AG04449 (cell line): ENCODE measurements at regions not wholly inside any gene's neighbourhood (a gene's known extent, or its start where the extent isn't known, plus 50 kb on each side); places are given as distances from the start of the nearest gene placed in this dataset.
"Not testable (repeated sequence)": the region's sequence is repeated elsewhere in the genome, so short reads cannot be mapped to it uniquely, and the experiment has no call there.

Experiments used
- CTCF ChIA-PET: fragments of 350-600 bp; formaldehyde crosslinking; extraction: SDS; loops from one replicate; lab custom pipeline; 2021; ENCODE audit warnings: antibody characterized with exemption; lab: Yijun Ruan, JAX
- POLR2A ChIA-PET: fragments of 400-600, 350-600 bp; formaldehyde crosslinking; extraction: SDS; loops from one replicate; lab custom pipeline; 2020; ENCODE audit warnings: antibody characterized with exemption, inconsistent platforms; lab: Yijun Ruan, JAX
- DNase-seq: peaks from one replicate; pipeline ENCODE4 v3.0.0-alpha.2; 2010; ENCODE audit warnings: low read depth, low spot score
- H3K4me3 ChIP-seq: 2 replicates; pipeline ENCODE4 v1.5.1; 2011; ENCODE audit warnings: low read depth, mild to moderate bottlenecking, control low read depth, low read length
- TF ChIP-seq, protein P1 (sequence below): IDR thresholded peaks from one replicate; pipeline ENCODE4 v1.5.1; 2011; ENCODE audit warnings: mild to moderate bottlenecking, moderate library complexity, low read length, control low read depth, inconsistent platforms; ENCODE audit not compliant: insufficient read depth; ENCODE audit errors: missing control alignments

DNA sequence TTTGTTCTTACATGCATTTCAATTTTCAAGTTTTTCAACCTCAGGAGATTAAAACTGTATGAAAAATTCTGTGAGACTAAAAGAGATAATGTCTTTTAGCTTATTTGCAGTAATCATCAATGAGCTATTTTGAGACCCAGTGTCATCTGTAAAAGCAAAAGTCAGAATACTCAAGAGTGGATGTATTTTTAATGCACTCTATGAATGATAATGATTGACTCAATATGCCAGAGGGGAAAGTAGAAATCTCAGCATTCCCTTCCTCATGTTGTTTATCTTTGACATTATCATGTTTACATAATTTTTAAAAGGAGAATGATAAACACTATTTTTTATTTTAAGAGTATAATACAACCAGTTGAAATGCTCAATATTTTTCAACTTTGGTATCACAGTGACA is 162.1 kb downstream of the MMUT start:
- no peak for DNase-seq
- POLR2A ChIA-PET, result no interaction called here
- TF ChIP-seq, protein P1, sequence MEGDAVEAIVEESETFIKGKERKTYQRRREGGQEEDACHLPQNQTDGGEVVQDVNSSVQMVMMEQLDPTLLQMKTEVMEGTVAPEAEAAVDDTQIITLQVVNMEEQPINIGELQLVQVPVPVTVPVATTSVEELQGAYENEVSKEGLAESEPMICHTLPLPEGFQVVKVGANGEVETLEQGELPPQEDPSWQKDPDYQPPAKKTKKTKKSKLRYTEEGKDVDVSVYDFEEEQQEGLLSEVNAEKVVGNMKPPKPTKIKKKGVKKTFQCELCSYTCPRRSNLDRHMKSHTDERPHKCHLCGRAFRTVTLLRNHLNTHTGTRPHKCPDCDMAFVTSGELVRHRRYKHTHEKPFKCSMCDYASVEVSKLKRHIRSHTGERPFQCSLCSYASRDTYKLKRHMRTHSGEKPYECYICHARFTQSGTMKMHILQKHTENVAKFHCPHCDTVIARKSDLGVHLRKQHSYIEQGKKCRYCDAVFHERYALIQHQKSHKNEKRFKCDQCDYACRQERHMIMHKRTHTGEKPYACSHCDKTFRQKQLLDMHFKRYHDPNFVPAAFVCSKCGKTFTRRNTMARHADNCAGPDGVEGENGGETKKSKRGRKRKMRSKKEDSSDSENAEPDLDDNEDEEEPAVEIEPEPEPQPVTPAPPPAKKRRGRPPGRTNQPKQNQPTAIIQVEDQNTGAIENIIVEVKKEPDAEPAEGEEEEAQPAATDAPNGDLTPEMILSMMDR, result no peak
- CTCF ChIA-PET, result no interaction called here
- H3K4me3 ChIP-seq, result no peak overlapping the region

DNA sequence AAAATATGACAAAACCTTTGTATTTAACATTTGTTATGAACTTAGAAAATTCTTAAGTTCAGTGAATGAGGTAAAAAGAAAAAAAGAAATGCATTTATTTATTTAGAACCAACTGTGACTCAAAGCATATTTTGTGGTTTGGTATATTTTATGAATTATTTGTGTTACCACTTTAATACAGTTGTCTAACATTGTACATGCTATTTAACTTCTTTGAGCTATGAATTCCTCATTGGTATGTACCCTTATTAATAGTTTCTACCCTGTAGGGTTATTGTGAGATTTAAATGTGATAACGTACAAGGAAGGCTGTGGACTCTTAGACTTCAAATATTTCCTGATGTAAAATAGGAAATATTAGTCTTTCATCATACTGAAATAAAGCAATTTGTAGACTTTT is 162.6 kb downstream of the MMUT start:
- POLR2A ChIA-PET, result no interaction called here
- CTCF ChIA-PET, result no interaction called here
- DNase-seq, result no peak
- H3K4me3 ChIP-seq, result no peak overlapping the region
- TF ChIP-seq, protein P1, result no peak

DNA sequence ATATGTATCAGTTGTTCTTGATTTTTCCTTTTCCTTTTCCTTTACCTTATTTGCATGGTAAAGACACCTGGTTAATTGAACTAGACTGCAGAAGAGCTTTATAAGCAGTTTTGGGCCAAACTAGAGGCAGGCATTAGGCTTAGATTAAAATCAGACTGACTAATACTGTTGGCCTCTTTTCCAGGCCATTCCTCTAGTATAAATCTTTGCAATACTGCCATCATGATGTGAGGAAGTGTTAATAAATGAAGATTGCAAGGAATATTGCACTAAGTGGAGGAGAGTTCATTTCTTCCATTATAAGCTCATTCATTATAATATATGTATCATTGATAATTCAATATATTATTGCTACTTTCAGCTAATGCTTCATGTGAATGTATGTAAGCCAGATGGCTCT is 163.8 kb downstream of the MMUT start:
- ChIA-PET POLR2A (no interaction called here), CTCF (interaction anchor here (1.2 kb wide), 1 partner anchor 15 kb away, joined by 3 read pairs; no protein-coding TSS in a partner anchor)
- TF ChIP-seq, protein P1, result no peak
- no peak overlapping the region for H3K4me3 ChIP-seq
- no peak for DNase-seq

DNA sequence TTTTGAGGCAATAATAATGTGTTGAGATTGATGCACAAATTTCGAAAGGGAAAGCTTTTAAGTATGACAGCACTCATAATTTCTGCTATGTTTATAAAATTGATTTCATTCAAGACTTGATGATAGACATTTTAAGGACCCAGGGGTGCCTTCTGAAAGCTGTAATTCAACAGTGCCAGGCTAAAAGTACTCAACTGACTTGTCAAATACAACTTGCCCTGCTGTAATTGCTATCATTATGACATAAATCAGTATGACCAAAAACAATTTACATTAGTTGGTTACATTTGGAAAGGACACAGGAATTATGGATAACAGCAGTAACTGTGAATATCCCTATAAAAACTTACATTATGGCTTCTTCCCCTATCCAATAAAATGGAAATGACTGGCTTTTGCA is 178.9 kb downstream of the MMUT start:
- ChIA-PET CTCF (interaction anchor here (1.5 kb wide), 1 partner anchor 15 kb away, joined by 3 read pairs; no protein-coding TSS in a partner anchor), POLR2A (no interaction called here)
- no peak overlapping the region for H3K4me3 ChIP-seq
- TF ChIP-seq, protein P1, result no peak
- DNase-seq, result no peak

DNA sequence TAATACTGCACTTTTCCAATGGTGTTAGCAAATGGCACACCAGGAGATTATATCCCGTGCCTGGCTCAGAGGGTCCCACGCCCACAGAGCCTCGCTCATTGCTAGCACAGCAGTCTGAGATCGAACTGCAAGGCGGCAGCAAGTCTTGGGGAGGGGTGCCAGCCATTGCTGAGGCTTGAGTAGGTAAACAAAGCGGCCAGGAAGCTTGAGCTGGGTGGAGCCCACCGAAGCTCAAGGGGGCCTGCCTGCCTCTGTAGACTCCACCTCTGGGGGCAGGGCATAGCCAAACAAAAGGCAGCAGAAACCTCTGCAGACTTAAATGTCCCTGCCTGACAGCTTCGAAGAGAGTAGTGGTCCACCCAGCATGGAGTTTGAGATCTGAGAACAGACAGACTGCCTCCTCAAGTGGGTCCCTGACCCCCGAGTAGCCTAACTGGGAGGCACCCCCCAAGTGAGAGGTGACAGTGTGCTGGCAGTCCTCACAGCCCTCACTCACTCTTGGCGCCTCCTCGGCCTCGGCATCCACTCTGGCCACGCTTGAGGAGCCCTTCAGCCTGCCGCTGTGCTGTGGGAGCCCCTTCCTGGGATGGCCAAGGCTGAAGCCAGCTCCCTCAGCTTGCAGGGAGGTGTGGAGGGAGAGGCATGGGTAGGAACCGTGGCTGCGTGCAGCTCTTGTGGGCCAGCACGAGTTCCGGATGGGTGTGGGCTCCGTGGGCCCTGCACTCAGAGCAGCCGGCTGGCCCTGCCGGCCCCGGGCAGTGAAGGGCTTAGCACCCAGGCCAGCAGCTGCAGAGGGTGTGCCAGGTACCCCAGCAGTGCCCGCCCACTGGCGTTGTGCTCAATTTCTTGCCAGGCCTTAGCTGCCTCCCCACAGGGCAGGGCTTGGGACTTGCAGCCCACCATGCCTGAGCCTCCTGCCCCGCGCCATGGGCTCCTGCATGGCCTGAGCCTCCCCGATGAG is 188.0 kb downstream of the MMUT start:
- POLR2A ChIA-PET, CTCF ChIA-PET, DNase-seq, H3K4me3 ChIP-seq: not testable (repeated sequence)

DNA sequence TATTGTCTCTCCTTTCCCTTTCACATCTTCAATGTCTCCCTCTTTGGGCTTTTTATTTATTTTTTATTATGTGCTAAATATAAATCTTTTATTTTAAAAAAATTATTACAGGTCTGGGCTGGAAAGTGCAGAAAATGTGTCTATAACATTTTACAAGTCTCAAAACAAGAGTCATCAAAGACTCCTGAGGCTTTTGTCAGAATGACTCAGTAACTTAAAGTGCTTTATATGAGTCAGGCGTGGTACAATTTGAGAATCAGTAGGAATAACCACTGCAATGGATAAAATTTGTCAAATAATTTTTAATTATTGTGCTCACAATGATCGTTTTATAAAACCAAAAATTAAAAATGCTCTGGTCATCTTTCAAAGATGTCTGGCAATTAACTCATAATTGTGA is 193.9 kb downstream of the MMUT start:
- TF ChIP-seq, protein P1, result no peak
- H3K4me3 ChIP-seq, result no peak overlapping the region
- DNase-seq, result no peak
- CTCF ChIA-PET, result no interaction called here
- POLR2A ChIA-PET, result no interaction called here
